ENCODE measurements at regions not wholly inside any gene's neighbourhood (a gene's known extent, or its start where the extent isn't known, plus 50 kb on each side); places are given as distances from the start of the nearest gene placed in this dataset.
A peak's percentile ranks its signal among the peaks of the same experiment; 100 is the strongest.

- no peak for DNase-seq (ENCODE audit: low read depth in 2 of 2)
Observed at GRCh38 chr2:120881981-120882788, 146.5 kb downstream of the GLI2 start.

GRCh38 chr2:120883607-120884440 is 148.2 kb downstream of the GLI2 start:
- DNase-seq (ENCODE audit: low read depth in 2 of 2), result no peak

DNA sequence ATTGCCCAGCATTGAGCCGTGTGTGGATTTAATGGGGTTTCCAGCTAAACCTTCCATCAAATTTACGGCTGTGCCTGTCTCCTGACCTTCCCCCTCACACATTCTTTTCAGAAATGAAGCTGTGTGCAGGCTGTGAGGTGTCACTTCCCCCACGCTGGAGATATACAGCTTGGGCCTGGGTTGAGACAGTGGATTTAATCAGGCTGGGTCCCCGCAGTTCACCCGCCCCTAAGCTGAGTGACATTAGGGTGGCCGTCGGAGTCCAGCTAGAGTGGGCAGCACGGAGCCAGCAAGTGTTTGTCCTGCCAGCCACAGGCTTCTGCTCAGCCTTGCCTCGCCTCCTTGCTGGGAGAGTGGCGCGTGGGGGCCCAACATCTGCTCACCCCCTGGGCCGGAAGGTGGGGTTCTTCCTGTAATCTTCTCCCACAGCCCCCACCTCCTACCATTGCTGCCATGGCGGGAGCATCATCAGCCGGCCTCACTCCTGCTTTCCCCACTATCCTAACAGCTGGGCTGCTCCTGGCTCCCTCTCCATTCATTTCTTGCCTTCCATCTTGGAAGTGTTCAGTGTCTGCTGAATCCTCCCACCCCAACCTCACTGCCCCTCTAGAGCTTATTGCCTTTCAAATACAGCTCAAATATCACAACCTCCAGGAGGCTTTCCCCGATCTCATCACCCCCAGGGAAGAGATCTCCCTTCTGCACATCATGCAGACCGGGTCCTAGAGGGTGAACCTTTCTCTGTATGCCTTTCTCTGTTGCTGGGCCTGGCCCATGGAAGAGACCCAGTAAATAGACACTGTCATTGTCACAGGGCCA is 149.0 kb downstream of the GLI2 start:
- no peak for DNase-seq (ENCODE audit: low read depth in 2 of 2)

- DNase-seq (ENCODE audit: low read depth in 2 of 2), result no peak
Observed at GRCh38 chr2:120885321-120885720, 149.7 kb downstream of the GLI2 start.

- DNase-seq (ENCODE audit: low read depth in 2 of 2), result no peak
Observed at GRCh38 chr2:120885749-120886148, 150.1 kb downstream of the GLI2 start.

DNA sequence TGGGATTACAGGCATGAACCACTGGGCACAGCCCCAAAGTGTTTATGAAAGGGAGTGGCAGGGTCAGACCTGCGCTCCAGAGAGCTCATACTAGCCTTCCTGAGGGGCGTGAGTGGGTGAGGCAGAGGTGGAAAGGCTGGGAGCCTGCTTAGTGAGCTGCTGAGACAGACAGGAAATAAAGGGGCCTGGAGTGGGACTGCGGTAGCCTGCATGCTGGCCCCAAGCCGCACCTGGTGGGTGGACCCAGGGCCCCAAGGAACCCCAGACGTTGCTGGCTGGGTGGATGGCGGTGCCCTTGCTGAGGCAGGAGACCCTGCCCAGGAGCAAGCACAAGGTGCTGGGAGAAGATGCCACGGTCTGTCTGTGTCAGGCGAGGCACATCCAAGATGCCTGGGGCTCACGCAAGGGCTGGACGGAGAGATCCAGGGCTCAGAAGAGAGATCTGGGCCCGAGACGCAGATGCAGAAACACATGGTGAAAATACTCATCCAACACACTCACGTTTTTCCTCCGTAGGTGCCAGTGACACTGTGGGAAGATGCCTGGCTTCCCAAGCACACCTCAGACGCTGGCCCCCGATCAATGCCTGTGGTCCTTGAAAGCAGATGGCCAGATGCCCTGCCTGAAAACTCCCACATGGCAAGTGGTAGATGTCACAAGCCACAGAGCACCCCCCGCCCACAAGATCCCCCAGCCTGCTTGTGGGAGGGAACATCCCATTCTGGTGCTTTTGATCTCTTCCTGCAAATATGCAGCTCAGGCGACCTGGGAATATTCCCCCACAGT is 151.1 kb downstream of the GLI2 start:
- no peak for DNase-seq (ENCODE audit: low read depth in 2 of 2)

DNA sequence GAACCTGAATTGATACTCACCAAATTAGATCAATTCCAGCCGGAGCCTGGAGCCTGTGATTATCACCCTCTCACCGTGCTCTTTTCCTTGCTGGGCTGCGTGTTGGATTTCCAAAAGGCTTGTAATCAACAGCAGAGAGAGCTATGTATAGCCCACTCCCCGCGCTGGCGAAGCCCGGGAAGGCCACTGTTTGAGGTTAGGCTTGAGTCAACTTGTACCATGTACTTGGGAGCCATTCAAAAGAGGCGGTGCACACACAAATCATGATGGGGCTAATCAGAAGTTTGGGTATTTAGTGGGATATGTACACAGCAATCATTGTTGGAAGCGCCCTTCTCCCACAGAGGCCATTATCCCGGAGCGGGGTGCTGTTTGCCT is 151.6 kb downstream of the GLI2 start:
- no peak for DNase-seq (ENCODE audit: low read depth in 2 of 2)

GRCh38 chr2:120887741-120888231 is 152.1 kb downstream of the GLI2 start:
- no peak for DNase-seq (ENCODE audit: low read depth in 2 of 2)

DNA sequence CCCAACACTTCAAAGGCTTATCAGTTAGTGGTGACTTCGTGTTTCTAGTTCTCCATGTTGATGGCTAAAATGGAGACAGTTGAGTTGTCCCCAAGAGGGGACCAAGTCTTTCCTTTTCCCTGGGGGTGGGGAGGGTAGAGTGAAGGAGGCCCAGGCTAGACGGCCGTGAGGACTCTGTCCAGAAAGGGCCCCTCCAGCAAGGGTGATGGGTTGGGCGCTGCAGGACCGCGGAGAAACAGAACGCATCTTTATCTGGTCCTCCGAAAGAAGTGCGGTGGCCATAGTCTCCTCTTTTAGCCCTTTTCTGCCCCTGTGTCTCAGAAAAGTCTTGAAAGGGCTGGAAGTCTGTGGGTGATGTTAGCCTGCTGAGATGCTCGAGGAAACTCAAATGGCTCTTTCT is 153.2 kb downstream of the GLI2 start:
- no peak for DNase-seq (ENCODE audit: low read depth in 2 of 2)

DNA sequence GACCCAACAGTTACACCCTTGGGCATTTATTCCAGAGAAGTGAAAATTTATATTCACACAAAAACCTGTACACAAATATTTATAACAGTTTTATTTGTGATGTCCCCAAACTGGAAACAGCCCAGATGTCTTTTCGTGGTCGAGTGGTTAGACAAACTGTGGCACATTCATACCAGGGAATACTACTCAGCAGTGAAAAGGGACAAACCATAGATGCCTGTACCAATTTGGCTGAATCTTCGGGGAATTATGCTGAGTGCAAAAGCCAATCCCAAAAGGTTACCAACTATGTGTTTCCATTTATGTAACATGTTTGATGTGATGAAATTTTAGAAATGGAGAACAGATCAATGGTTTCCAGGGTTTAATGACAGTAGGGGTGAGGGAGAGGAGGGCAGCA is 154.3 kb downstream of the GLI2 start:
- DNase-seq (ENCODE audit: low read depth in 2 of 2), result no peak

GRCh38 chr2:120890566-120891360 is 155.1 kb downstream of the GLI2 start:
- DNase-seq (ENCODE audit: low read depth in 2 of 2), result no peak

DNA sequence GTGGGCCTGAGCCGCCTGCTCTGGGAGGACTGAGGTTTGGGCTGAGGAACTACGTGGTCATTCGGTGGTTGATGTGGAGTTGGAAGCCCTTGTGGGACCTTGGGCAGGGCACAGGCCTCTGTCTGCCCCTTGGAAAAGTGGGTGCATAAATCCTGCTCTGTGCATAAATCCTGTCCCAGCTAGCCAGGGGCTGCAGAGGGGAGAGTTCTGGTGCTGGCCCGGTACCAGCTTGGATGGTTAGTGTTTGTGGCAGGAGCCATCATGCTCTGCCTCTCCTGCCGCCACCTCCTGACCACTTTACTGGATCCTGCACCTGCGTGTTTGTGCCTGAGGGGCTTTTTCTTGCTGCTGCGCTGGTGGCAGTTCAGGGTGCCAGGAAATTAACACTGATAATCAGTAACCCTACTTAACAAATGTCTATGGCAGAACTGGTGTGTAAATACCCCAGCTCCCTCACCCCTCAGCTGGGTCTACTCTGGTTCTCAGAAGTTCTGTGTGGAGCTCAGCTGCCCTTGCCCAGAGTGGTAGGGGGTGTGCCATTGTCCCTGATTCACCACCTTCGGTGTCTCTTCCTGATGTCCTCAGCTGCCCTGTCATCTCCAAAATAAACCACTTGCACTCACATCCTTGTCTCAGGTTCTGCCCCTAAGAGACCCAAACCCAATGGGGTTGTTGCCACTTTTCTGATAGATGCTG is 156.8 kb downstream of the GLI2 start:
- DNase-seq (ENCODE audit: low read depth in 2 of 2), result no peak

DNA sequence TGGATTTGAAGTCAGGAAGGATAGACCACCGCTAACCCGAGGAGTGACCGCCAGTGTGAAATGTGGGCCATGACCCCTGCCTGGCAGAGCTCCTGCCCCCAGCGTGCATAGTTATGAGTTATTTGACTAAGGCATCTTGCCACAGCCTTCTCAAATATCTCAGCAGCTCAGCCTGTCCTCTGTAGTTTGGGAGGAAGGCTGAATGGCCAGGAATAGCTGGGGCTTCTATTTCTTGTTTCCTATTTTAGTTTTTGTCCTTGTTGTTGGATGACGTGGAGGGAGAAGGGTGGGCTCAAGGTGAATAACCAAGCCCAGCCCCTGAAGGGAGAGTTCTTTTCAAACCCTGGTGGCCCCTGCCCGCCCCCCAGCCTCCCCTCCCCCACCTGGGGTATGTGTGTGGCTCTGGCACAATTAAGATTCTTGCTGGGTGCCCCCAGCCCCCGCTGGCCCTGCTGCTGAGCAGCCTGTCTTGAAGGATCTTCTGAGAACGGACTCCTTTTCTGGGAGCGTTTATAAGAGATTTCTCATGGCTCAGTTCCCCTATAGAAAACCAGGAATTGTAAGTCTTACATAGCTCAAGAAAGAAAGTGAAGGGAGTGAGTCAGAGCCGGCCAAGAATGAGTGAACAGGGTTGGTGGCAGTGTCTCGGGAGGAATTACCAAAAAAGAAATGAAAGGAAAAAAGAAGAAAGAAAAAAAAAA is 157.4 kb downstream of the GLI2 start:
- DNase-seq (ENCODE audit: low read depth in 2 of 2), result peak; percentile 29 to 33

DNA sequence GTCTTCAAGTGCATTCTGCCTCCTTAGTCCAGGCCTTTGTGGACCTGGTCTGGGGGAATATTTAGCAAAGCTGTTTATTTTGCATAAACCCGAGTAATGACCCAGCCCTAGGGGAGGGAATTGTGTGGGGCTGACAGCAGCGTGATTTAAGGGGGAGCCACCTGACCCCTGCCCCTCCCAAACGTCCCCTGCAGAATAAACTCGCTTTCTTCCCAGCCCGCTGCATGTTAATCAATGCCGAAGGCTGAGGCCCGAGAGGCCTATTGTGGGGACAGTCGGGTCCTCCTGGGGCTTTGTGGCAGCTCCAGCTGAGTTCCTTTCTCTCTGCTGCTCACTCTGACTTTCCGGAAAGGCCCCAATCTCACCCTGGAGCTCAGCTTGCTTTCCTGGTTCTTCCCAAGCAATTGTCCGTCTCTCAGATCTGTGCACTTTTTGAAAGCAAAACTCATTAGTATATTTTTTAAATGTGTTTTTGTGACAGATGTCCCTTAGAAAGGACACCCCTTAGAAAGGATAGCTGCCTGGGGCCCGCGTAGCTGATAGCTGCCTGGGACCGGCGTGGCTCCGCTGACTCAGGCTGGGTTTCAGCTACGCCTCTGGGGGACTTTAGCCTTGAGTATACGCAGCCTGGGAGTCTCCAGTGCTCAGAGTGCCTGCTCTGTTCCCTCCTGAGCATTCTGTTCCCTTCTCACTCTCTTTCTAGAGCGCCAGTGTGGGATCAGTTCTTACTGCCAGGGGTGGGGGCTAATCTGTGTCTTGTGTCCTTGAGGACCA is 158.3 kb downstream of the GLI2 start:
- no peak for DNase-seq (ENCODE audit: low read depth in 2 of 2)

- no peak for DNase-seq (ENCODE audit: low read depth in 2 of 2)
Observed at GRCh38 chr2:120894966-120895365, 159.3 kb downstream of the GLI2 start.

DNA sequence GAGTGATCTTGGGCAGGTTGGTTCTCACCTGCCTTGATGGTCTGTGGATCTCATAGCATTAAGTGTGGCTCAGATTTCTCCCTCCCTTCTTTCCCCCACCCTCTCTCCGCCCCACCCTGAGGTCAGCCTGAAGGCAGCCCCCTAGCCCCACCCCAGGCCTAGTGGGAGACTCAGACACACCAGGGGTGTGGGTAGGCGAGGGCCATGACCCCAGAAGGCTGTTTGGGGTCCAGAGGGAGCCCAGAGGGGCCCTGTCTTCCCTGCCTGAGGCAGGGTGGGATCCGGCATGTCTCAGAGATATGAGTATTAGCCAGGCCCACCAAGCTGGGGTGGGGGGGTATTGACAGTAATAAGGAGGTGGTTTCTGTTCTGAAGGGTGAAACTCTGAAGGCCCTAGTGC is 160.5 kb downstream of the GLI2 start:
- no peak for DNase-seq (ENCODE audit: low read depth in 2 of 2)

- DNase-seq (ENCODE audit: low read depth in 2 of 2), result no peak
Observed at GRCh38 chr2:120896901-120897300, 161.2 kb downstream of the GLI2 start.

DNA sequence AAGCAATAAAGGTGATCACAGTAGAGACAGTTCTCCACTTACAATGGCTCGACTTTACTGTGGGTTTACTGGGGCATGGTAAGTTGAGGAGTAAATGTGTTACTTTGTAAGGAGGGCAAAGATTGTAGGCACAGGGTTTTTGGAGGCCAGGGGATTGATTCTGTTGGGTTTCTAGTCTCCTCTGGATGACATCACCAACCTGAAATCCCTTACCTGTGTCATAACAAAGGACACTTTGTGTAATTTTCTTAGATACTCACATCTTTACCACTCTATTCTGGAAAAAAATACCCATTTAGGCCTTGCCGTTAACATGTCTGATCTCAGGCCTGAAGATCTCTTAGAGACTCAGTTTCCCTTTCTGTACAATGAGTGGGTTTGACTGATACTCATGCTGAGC is 161.7 kb downstream of the GLI2 start:
- DNase-seq (ENCODE audit: low read depth in 2 of 2), result no peak
